Psoas muscle (tissue), 7 donors: ENCODE measurements at regions not wholly inside any gene's neighbourhood (a gene's known extent, or its start where the extent isn't known, plus 50 kb on each side); places are given as distances from the start of the nearest gene placed in this dataset.

ENCODE experiments used
- ATAC-seq, 4 donors: fragments of 200-7000 bp; cut with Tn5 transposase; one replicate each; pipeline ENCODE4 v1.9.1; 2020; ENCODE audit warnings: moderate library complexity in 3 of 4, mild to moderate bottlenecking in 2 of 4
- DNase-seq, 2 donors: peaks; one replicate each; pipeline ENCODE4 v3.0.0-alpha.2; 2020
- H3K27ac ChIP-seq: fragments of 200-600 bp; one replicate; pipeline ENCODE4 v1.8.0; 2022
- H3K27me3 ChIP-seq, 3 donors: fragments of 200-600 bp in 1 of 3; one replicate each; pipeline versions ENCODE4 v1.6.1 to v1.8.0; 2013 to 2022; ENCODE audit warnings: low read length in 2 of 3, mild to moderate bottlenecking in 2 of 3, moderate library complexity in 1 of 3; ENCODE audit not compliant: insufficient read depth in 3 of 3
- H3K36me3 ChIP-seq, 2 donors: fragments of 200-600 bp in 1 of 2; one replicate each; pipeline versions ENCODE4 v1.6.1 to v1.8.0; 2013 to 2022; ENCODE audit warnings: low read depth in 1 of 2, mild to moderate bottlenecking in 1 of 2, moderate library complexity in 1 of 2; ENCODE audit not compliant: insufficient read depth in 1 of 2
- H3K4me1 ChIP-seq: fragments of 200-600 bp; one replicate; pipeline ENCODE4 v1.8.0; 2022
- H3K4me3 ChIP-seq: fragments of 200-600 bp; one replicate; pipeline ENCODE4 v1.8.0; 2022; ENCODE audit warnings: mild to moderate bottlenecking
- H3K9me3 ChIP-seq: fragments of 200-600 bp; one replicate; pipeline ENCODE4 v1.8.0; 2022
- WGBS, 3 donors: extraction: QIAGEN DNeasy Blood & Tissue Kit; methylation state at CpG; one replicate each; pipeline versions ENCODE4 v1.1.6 to v1.1.7; 2013; 5-methylcytosine and 5-hydroxymethylcytosine counted together
- intact Hi-C, 2 donors: fragments of 100-400 bp; cut with DNase I; formaldehyde crosslinking; loops; one replicate each; pipeline versions ENCODE4 v1.11.0 to v1.14.2; 2022
- TF ChIP-seq, protein P1 (sequence below): fragments of 200-600 bp; IDR thresholded peaks from one replicate; pipeline ENCODE4 v1.8.0; 2022; ENCODE audit warnings: antibody characterized with exemption
- donor health status: healthy with polysubstance abuse.
- donor health status: DM: no; HTN: no; CAD: no; lungs with moderate emphysema.
- donor health status: Bipolar disorder and iron deficiency.
- donor health status: healthy.
- donor health status: DM: yes; HTN: yes; CAD: no.
- donor health status: DM: no; HTN: no; CAD: no.
- donor health status: DM: yes; HTN: yes; CAD: no.

DNA sequence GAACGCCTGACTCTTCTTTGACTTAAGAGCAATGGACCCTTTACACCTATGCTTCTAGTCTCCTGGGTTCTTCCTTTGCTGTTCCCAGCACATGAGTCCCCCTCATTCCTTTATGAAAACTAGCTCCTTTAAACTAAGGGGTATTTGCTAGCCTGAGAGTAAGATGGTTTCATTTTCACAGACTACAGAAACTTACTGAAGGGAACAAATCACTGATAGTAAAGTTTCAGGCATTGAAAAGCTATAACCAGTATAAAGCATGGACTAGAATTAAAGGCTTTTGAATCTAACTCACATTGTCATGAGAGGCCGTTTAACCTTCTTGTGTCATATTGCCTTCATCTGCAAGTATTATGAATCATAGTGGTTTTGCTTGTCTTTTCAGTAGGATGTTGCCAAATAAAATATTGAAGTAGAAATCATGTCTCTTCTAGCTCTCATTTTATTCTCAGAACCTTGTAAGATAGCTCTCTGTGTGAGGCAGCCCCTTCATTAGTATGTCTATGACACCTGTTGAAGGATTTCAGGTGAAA, 765.9 kb downstream of the NR2F2 start:
- WGBS, 3 donors = 33 to 52% (median 47%) methylated on average over 2 of the region's 2 CpGs
- no peak for ATAC-seq
- no peaks in the 10 kb centered on the region for H3K9me3 ChIP-seq
- intact Hi-C loops = no loop called here
- TF ChIP-seq, protein P1, sequence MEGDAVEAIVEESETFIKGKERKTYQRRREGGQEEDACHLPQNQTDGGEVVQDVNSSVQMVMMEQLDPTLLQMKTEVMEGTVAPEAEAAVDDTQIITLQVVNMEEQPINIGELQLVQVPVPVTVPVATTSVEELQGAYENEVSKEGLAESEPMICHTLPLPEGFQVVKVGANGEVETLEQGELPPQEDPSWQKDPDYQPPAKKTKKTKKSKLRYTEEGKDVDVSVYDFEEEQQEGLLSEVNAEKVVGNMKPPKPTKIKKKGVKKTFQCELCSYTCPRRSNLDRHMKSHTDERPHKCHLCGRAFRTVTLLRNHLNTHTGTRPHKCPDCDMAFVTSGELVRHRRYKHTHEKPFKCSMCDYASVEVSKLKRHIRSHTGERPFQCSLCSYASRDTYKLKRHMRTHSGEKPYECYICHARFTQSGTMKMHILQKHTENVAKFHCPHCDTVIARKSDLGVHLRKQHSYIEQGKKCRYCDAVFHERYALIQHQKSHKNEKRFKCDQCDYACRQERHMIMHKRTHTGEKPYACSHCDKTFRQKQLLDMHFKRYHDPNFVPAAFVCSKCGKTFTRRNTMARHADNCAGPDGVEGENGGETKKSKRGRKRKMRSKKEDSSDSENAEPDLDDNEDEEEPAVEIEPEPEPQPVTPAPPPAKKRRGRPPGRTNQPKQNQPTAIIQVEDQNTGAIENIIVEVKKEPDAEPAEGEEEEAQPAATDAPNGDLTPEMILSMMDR = no peak
- DNase-seq = no peak
- no peak overlapping the region for H3K4me3 ChIP-seq
- H3K27ac ChIP-seq = no peak overlapping the region
- H3K4me1 ChIP-seq = no peaks in the 10 kb centered on the region
- H3K27me3 ChIP-seq = no peaks in the 10 kb centered on the region
- no peaks in the 10 kb centered on the region for H3K36me3 ChIP-seq

DNA sequence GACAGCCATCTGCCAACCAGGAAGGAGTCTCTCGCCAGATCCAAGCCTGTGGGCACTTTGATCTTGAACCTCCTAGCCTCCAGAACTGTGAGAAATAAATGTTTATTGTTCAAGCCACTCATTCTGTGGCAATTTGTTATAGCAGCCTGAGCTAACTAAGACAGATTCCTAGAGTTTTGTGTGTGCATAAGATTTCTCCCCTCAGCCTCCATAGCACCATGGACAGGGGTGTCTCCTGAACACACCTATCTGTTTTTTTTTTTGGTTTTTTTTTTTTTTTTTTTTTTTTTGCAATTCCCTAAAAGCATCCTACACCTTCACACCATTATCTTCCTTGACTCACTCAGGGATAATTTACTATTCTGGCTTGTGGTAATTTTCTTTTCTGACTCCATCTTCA, 768.5 kb downstream of the NR2F2 start:
- H3K27me3 ChIP-seq = no peaks in the 10 kb centered on the region
- intact Hi-C loops = no loop called here
- no peaks in the 10 kb centered on the region for H3K9me3 ChIP-seq
- no peaks in the 10 kb centered on the region for H3K36me3 ChIP-seq
- H3K4me1 ChIP-seq = no peaks in the 10 kb centered on the region
- no peak for DNase-seq
- TF ChIP-seq, protein P1 = no peak
- no peak overlapping the region for H3K27ac ChIP-seq
- no peak overlapping the region for H3K4me3 ChIP-seq
- no peak for ATAC-seq
- 78 to 86% (median 78%) methylated on average over 1 of the region's 1 CpG for WGBS, 3 donors

DNA sequence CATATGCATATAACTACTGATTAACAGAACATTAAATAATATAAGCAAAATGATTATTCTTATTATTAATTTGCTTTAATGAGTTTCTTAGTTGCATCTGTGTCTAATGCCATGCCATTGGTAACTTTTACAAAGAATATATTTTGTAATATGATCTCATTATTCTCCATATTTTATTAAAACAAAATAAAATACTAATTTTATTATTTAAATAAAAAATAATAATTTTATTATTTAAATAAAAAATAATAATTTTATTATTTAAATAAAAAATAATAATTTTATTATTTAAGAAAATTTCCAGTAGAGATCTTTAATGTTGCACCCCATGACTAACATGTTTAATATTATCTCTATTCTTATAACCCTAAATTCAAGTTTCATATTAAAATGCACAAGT, 771.1 kb downstream of the NR2F2 start:
- no peak for ATAC-seq
- H3K4me3 ChIP-seq = no peak overlapping the region
- intact Hi-C loops = no loop called here

DNA sequence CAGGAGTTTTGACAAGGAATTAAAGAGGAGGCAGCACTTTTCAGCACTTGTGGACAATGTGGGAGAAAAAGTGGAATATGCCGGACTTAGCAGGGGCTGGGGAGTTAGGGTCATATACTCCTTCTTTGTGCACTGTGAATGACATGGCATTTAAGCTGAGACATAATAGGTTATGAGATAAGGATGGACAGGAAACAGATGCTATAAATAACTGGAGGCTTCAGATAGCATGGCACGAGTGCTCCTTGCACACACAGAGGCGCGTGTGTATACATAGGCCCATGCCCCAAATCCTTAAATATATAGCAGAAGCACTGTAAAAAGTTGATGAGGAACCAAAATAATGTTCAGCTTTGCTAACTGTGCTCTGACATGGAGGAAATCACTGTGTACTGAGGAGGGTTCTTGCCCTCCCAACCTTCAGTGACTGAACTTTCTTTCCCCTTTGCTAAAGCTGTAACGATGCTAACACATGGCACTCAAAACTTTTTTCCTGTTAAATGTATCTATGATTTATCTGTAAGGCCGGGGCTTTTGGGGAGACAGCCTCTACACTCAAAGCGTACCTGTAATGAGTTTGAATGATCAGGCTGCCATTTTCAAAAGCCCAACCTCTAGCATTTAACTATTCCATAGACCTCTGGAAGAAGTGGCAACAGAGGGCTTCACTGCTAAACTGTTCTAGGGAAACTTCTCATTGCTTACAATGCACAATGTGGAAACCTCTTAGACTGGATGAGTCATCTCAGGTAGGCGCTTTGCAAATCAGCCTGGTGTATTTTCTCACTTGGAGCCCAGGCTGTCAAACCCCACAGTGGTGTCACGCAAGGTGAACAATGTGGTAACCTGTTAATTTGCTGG, 784.6 kb downstream of the NR2F2 start:
- 65 to 70% (median 69%) methylated on average over 9 of the region's 9 CpGs for WGBS, 3 donors
- no peak overlapping the region for H3K27ac ChIP-seq
- H3K9me3 ChIP-seq = peaks cover 8% of the 10 kb centered on the region
- no peaks in the 10 kb centered on the region for H3K4me1 ChIP-seq
- DNase-seq (no peak), ATAC-seq (no peak)
- intact Hi-C loops = no loop called here
- no peaks in the 10 kb centered on the region for H3K27me3 ChIP-seq
- H3K36me3 ChIP-seq = no peaks in the 10 kb centered on the region
- TF ChIP-seq, protein P1 = no peak
- no peak overlapping the region for H3K4me3 ChIP-seq

More for the DNA sequence above, 771.1 kb downstream of the NR2F2 start:
- TF ChIP-seq, protein P1 = no peak
- no peak for DNase-seq
- no peaks in the 10 kb centered on the region for H3K36me3 ChIP-seq
- no peak overlapping the region for H3K27ac ChIP-seq
- no peaks in the 10 kb centered on the region for H3K4me1 ChIP-seq
- H3K9me3 ChIP-seq = no peaks in the 10 kb centered on the region
- no peaks in the 10 kb centered on the region for H3K27me3 ChIP-seq

DNA sequence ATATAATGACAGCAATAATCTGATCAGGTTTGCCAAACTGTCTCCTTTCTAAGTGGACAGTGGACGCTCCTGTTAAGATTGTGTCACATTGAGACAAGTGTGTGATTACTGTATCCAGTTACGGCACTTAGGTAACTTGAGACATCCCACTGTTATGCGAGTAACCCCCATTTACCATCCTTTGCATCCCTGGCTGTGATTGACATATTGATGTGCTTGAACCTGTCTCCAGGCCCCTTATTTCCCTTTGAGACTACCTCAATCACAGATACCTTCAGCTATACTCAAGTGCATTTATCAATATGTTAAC, 785.2 kb downstream of the NR2F2 start:
- ATAC-seq = no peak
- intact Hi-C loops = no loop called here
- Histone ChIP-seq H3K36me3 (no peaks in the 10 kb centered on the region), H3K4me3 (no peak overlapping the region), H3K4me1 (no peaks in the 10 kb centered on the region), H3K9me3 (peaks cover 4% of the 10 kb centered on the region), H3K27me3 (no peaks in the 10 kb centered on the region), H3K27ac (no peak overlapping the region)
- TF ChIP-seq, protein P1 = no peak
- WGBS, 3 donors = 42 to 45% (median 43%) methylated on average over 3 of the region's 3 CpGs
- no peak for DNase-seq
